Keratinocyte (primary cell): ENCODE measurements at regions not wholly inside any gene's neighbourhood (a gene's known extent, or its start where the extent isn't known, plus 50 kb on each side); places are given as distances from the start of the nearest gene placed in this dataset.

Experiments used
- DNase-seq: peaks from one replicate; pipeline ENCODE4 v3.0.0-alpha.2; 2011; ENCODE audit warnings: low read depth, missing footprints, low spot score
- FAIRE-seq: peaks from 2 replicates; lab custom pipeline; 2011; peaks lifted over from hg19 to GRCh38; lab: Jason Lieb, UNC
- H2AFZ ChIP-seq: 2 replicates; pipeline ENCODE4 v1.6.0; 2012; ENCODE audit warnings: low read length, control low read depth, inconsistent platforms; ENCODE audit not compliant: control insufficient read depth
- H3K27ac ChIP-seq: 2 replicates; pipeline ENCODE4 v1.5.1; 2011; ENCODE audit warnings: low read length; ENCODE audit not compliant: control insufficient read depth, insufficient read depth
- H3K27me3 ChIP-seq: 3 replicates; pipeline ENCODE4 v1.6.0; 2011; ENCODE audit warnings: low read length; ENCODE audit not compliant: control insufficient read depth, insufficient read depth; ENCODE audit errors: extremely low read depth
- H3K36me3 ChIP-seq, 2 experiments: 2 replicates in 1 of 2; 3 replicates in 1 of 2; pipeline ENCODE4 v1.5.1; 2011; ENCODE audit warnings: low read length in 2 of 2, mild to moderate bottlenecking in 1 of 2; ENCODE audit not compliant: control insufficient read depth in 2 of 2, insufficient read depth in 2 of 2; ENCODE audit errors: extremely low read depth in 1 of 2
- H3K4me1 ChIP-seq: 3 replicates; pipeline ENCODE4 v1.5.1; 2011; ENCODE audit warnings: low read length; ENCODE audit not compliant: control insufficient read depth, insufficient read depth; ENCODE audit errors: extremely low read depth
- H3K4me2 ChIP-seq: 3 replicates; pipeline ENCODE4 v1.6.0; 2011; ENCODE audit warnings: low read depth, low read length; ENCODE audit not compliant: control insufficient read depth, insufficient read depth; ENCODE audit errors: extremely low read depth
- H3K4me3 ChIP-seq, 3 experiments: fragments of 200-600 bp in 1 of 3; sonication (generic) in 1 of 3; 2 replicates in 2 of 3; 3 replicates in 1 of 3; pipeline ENCODE4 v1.5.1; 2011 to 2016; ENCODE audit warnings: low read length in 3 of 3, mild to moderate bottlenecking in 3 of 3, control low read depth in 2 of 3, inconsistent platforms in 1 of 3, low read depth in 1 of 3, mixed read lengths in 1 of 3, mixed run types in 1 of 3, moderate library complexity in 1 of 3; ENCODE audit not compliant: control insufficient read depth in 2 of 3, insufficient read depth in 2 of 3; ENCODE audit errors: extremely low read depth in 1 of 3
- H3K79me2 ChIP-seq: 2 replicates; pipeline ENCODE4 v1.6.0; 2012; ENCODE audit warnings: low read length; ENCODE audit not compliant: control insufficient read depth, insufficient read depth
- H3K9ac ChIP-seq: 3 replicates; pipeline ENCODE4 v1.6.0; 2011; ENCODE audit warnings: low read length; ENCODE audit not compliant: control insufficient read depth, insufficient read depth; ENCODE audit errors: extremely low read depth
- H3K9me1 ChIP-seq: 3 replicates; pipeline ENCODE4 v1.6.0; 2011; ENCODE audit warnings: low read length; ENCODE audit not compliant: control insufficient read depth, insufficient read depth; ENCODE audit errors: extremely low read depth
- H3K9me3 ChIP-seq: 2 replicates; pipeline ENCODE4 v1.5.1; 2012; ENCODE audit warnings: low read depth, low read length; ENCODE audit not compliant: control insufficient read depth
- H4K20me1 ChIP-seq: 3 replicates; pipeline ENCODE4 v1.6.0; 2011; ENCODE audit warnings: low read length; ENCODE audit not compliant: control insufficient read depth, insufficient read depth; ENCODE audit errors: extremely low read depth
- CTCF ChIP-seq, 3 experiments: IDR thresholded peaks in 1 of 3; conservative IDR thresholded peaks in 1 of 3; optimal IDR thresholded peaks in 1 of 3; 2 replicates in 2 of 3; 3 replicates in 1 of 3; pipeline versions ENCODE3 to v1.5.1; 2011; ENCODE audit warnings: low read length in 3 of 3, mild to moderate bottlenecking in 3 of 3, moderate library complexity in 2 of 3, control low read depth in 1 of 3, inconsistent platforms in 1 of 3; ENCODE audit not compliant: insufficient read depth in 2 of 3; ENCODE audit errors: extremely low read depth in 1 of 3
- EZH2 ChIP-seq: IDR thresholded peaks from one replicate; pipeline ENCODE4 v1.6.1; 2012; ENCODE audit warnings: inconsistent platforms, mild to moderate bottlenecking, low read length, moderate library complexity
- dilution Hi-C: fragments of 300-500 bp; cut with MboI; formaldehyde crosslinking; loops from one replicate; pipeline ENCODE4 v1.7.0; 2020; ENCODE audit warnings: low sequenced_read_pairs; ENCODE audit not compliant: extremely low pct_ligation_motif_present

- H2AFZ ChIP-seq, result no peak overlapping the region
- DNase-seq, result peak; percentile 53
Measured at GRCh38 chr6:74879234-74879633, 326.6 kb downstream of the COL12A1 start.

DNA sequence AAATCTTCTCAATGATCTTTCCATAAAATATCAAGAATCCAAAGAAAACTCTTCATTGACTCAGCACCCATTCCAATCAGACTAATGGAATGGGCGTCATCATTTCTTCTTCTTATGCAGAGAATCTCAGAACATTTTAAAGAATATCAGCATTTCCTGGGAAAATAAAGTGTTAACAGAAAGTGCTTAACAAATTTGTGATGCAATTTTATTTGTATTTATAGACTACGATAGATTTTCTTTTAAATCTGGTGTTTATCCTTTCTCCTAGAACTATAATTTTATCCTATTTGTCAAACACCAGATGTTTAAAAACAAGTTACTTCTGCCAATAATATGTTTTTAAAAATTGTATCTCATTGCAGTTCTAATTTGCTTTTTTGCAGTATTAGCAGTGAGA lies 330.7 kb downstream of the COL12A1 start:
- Histone ChIP-seq H4K20me1 (no peaks in the 10 kb centered on the region), H3K9ac (no peak overlapping the region), H3K27ac (no peak overlapping the region), H3K9me3 (no peaks in the 10 kb centered on the region), H3K4me2 (no peak overlapping the region), H3K36me3 (no peaks in the 10 kb centered on the region), H2AFZ (no peak overlapping the region), H3K27me3 (no peaks in the 10 kb centered on the region), H3K79me2 (no peaks in the 10 kb centered on the region), H3K9me1 (no peaks in the 10 kb centered on the region), H3K4me3 (no peak overlapping the region), H3K4me1 (peaks cover 17% of the 10 kb centered on the region)
- DNase-seq (no peak), FAIRE-seq (no peak)
- no peak for TF ChIP-seq CTCF (optimal IDR thresholded peaks at IDR 0.05 in 1 of 3, IDR thresholded peaks at IDR 0.05 in 1 of 3, conservative IDR thresholded peaks at IDR 0.05 in 1 of 3; ENCODE audit: extremely low read depth in 1 of 3, insufficient read depth in 2 of 3, low read length in 3 of 3)
- dilution Hi-C loops, result no loop called here

More at GRCh38 chr6:74879234-74879633, 326.6 kb downstream of the COL12A1 start:
- Histone ChIP-seq H3K9ac (no peak overlapping the region), H3K4me1 (peaks cover 14% of the 10 kb centered on the region), H3K79me2 (no peaks in the 10 kb centered on the region), H3K9me1 (no peaks in the 10 kb centered on the region), H3K4me3 (no peak overlapping the region), H3K36me3 (no peaks in the 10 kb centered on the region), H3K9me3 (no peaks in the 10 kb centered on the region), H4K20me1 (no peaks in the 10 kb centered on the region), H3K27me3 (no peaks in the 10 kb centered on the region), H3K27ac (peak overlapping the region; percentile 23), H3K4me2 (peak overlapping the region; percentile 44)
- peak; percentile 87 for FAIRE-seq
- dilution Hi-C loops, result no loop called here
- no peak for TF ChIP-seq CTCF (optimal IDR thresholded peaks at IDR 0.05 in 1 of 3, IDR thresholded peaks at IDR 0.05 in 1 of 3, conservative IDR thresholded peaks at IDR 0.05 in 1 of 3; ENCODE audit: extremely low read depth in 1 of 3, insufficient read depth in 2 of 3, low read length in 3 of 3)
- TF ChIP-seq EZH2, result no peak
